ENCODE measurements at regions not wholly inside any gene's neighbourhood (a gene's known extent, or its start where the extent isn't known, plus 50 kb on each side); places are given as distances from the start of the nearest gene placed in this dataset.

GRCh38 chr2:145344076-145344724 is 824.3 kb upstream of the ZEB2 start:
- Histone ChIP-seq H3K36me3 (ENCODE audit: low read depth, low read length) (no peaks in the 10 kb centered on the region), H3K4me1 (ENCODE audit: insufficient read depth, low read length) (no peaks in the 10 kb centered on the region), H4K20me1 (ENCODE audit: low read length) (no peaks in the 10 kb centered on the region), H3F3A (ENCODE audit: low read length, unreplicated experiment) (no peaks in the 10 kb centered on the region), H3K27me3 (ENCODE audit: low read length) (no peaks in the 10 kb centered on the region), H3K79me2 (ENCODE audit: low read length) (no peaks in the 10 kb centered on the region), H3K9me2 (replicated peaks; ENCODE audit: low read length) (no peaks in the 10 kb centered on the region), H3K9me3 (ENCODE audit: low read length) (no peaks in the 10 kb centered on the region), H3K4me3 (ENCODE audit: low read length) (no peak overlapping the region), H3K4me2 (ENCODE audit: low read length) (no peak overlapping the region), H3K27ac (ENCODE audit: low read length) (no peak overlapping the region), H3K9ac (ENCODE audit: low read length) (no peak overlapping the region), H2AFZ (ENCODE audit: low read length) (no peak overlapping the region)
- ATAC-seq: no peak
- CTCF ChIA-PET: no interaction called here
- intact Hi-C loops (cut with micrococcal nuclease): no loop called here
- BruUV-seq (replicated peaks): no TSS peak
- TF ChIP-seq EZH2 (IDR thresholded peaks at IDR 0.05; ENCODE audit: low read length, unreplicated experiment) (no peak), EZH2phosphoT487 (IDR thresholded peaks at IDR 0.05; ENCODE audit: borderline replicate concordance, low read length) (no peak), CTCF (conservative IDR thresholded peaks at IDR 0.05; ENCODE audit: low read depth, low read length) (no peak)
- no peak for DNase-seq
- POLR2A ChIA-PET (ENCODE audit: unreplicated experiment): no interaction called here

- POLR2A ChIA-PET (ENCODE audit: unreplicated experiment): no interaction called here
- no TSS peak for BruUV-seq (replicated peaks)
- no peak for TF ChIP-seq EZH2 (IDR thresholded peaks at IDR 0.05; ENCODE audit: low read length, unreplicated experiment)
- Histone ChIP-seq H3F3A (ENCODE audit: low read length, unreplicated experiment) (no peaks in the 10 kb centered on the region), H3K4me3 (ENCODE audit: low read length) (no peak overlapping the region), H2AFZ (ENCODE audit: low read length) (no peak overlapping the region), H3K27me3 (ENCODE audit: low read length) (no peaks in the 10 kb centered on the region), H3K79me2 (ENCODE audit: low read length) (no peaks in the 10 kb centered on the region), H4K20me1 (ENCODE audit: low read length) (no peaks in the 10 kb centered on the region), H3K9ac (ENCODE audit: low read length) (no peak overlapping the region), H3K9me3 (ENCODE audit: low read length) (no peaks in the 10 kb centered on the region), H3K9me2 (replicated peaks; ENCODE audit: low read length) (no peaks in the 10 kb centered on the region), H3K36me3 (ENCODE audit: low read depth, low read length) (no peaks in the 10 kb centered on the region), H3K27ac (ENCODE audit: low read length) (no peak overlapping the region), H3K4me2 (ENCODE audit: low read length) (no peak overlapping the region), H3K4me1 (ENCODE audit: insufficient read depth, low read length) (no peaks in the 10 kb centered on the region)
- intact Hi-C loops (cut with micrococcal nuclease): no loop called here
- DNase-seq (no peak), ATAC-seq (no peak)
- CTCF ChIA-PET: no interaction called here
These were observed 823.4 kb upstream of the ZEB2 start for GRCh38 chr2:145343287-145343686.

GRCh38 chr2:145341536-145341935 is 821.6 kb upstream of the ZEB2 start:
- Histone ChIP-seq H3K9me3 (ENCODE audit: low read length) (no peaks in the 10 kb centered on the region), H3K9me2 (replicated peaks; ENCODE audit: low read length) (no peaks in the 10 kb centered on the region), H3K36me3 (ENCODE audit: low read depth, low read length) (no peaks in the 10 kb centered on the region), H2AFZ (ENCODE audit: low read length) (no peak overlapping the region), H3K4me2 (ENCODE audit: low read length) (no peak overlapping the region), H3K27me3 (ENCODE audit: low read length) (no peaks in the 10 kb centered on the region), H4K20me1 (ENCODE audit: low read length) (no peaks in the 10 kb centered on the region), H3K4me1 (ENCODE audit: insufficient read depth, low read length) (no peaks in the 10 kb centered on the region), H3K4me3 (ENCODE audit: low read length) (no peak overlapping the region), H3K27ac (ENCODE audit: low read length) (no peak overlapping the region), H3F3A (ENCODE audit: low read length, unreplicated experiment) (no peaks in the 10 kb centered on the region), H3K79me2 (ENCODE audit: low read length) (no peaks in the 10 kb centered on the region), H3K9ac (ENCODE audit: low read length) (no peak overlapping the region)
- intact Hi-C loops (cut with micrococcal nuclease): no loop called here
- BruUV-seq (replicated peaks): no TSS peak
- TF ChIP-seq EZH2phosphoT487 (IDR thresholded peaks at IDR 0.05; ENCODE audit: borderline replicate concordance, low read length) (no peak), EZH2 (IDR thresholded peaks at IDR 0.05; ENCODE audit: low read length, unreplicated experiment) (no peak), CTCF (conservative IDR thresholded peaks at IDR 0.05; ENCODE audit: low read depth, low read length) (no peak)
- DNase-seq: no peak
- ChIA-PET CTCF (no interaction called here), POLR2A (ENCODE audit: unreplicated experiment) (no interaction called here)
- ATAC-seq: no peak

All from PC-3 (cell line).